Prostate gland (tissue), 2 donors: ENCODE measurements at regions not wholly inside any gene's neighbourhood (a gene's known extent, or its start where the extent isn't known, plus 50 kb on each side); places are given as distances from the start of the nearest gene placed in this dataset.

Experiments
- DNase-seq: peaks from one replicate; pipeline ENCODE4 v3.0.0-alpha.2; 2019; ENCODE audit warnings: low spot score
- H3K27ac ChIP-seq, 2 donors: fragments of 200-600 bp; sonication (generic); 2 replicates each; pipeline ENCODE4 v1.5.1; 2017 to 2019
- H3K27me3 ChIP-seq: fragments of 200-600 bp; sonication (generic); replicated peaks from 2 replicates; pipeline ENCODE4 v1.5.1; 2019; ENCODE audit not compliant: insufficient read depth
- H3K36me3 ChIP-seq, 2 donors: fragments of 200-600 bp; sonication (generic); 1 replicate in 1 of 2; 2 replicates in 1 of 2; pipeline versions ENCODE4 v1.5.1 to v1.8.1; 2017 to 2019
- H3K4me1 ChIP-seq: fragments of 200-600 bp; sonication (generic); replicated peaks from 2 replicates; pipeline ENCODE4 v1.5.1; 2019
- H3K4me3 ChIP-seq, 2 donors: fragments of 200-600 bp; sonication (generic); 2 replicates each; pipeline ENCODE4 v1.5.1; 2017 to 2019
- H3K9me3 ChIP-seq: fragments of 200-600 bp; sonication (generic); 2 replicates; pipeline ENCODE4 v1.5.1; 2017
- POLR2A ChIP-seq: fragments of 450-650 bp; IDR thresholded peaks from one replicate; pipeline ENCODE4 v1.6.1; 2016; ENCODE audit warnings: antibody characterized with exemption, mild to moderate bottlenecking
- POLR2AphosphoS5 ChIP-seq: sonication (generic); formaldehyde crosslinking; IDR thresholded peaks from one replicate; pipeline ENCODE4 v1.6.1; 2017; ENCODE audit warnings: antibody characterized with exemption
- WGBS: methylation state at CpG from one replicate; pipeline ENCODE4 v1.1.5; 2018; 5-methylcytosine and 5-hydroxymethylcytosine counted together
- intact Hi-C: fragments of 100-400 bp; cut with DNase I; formaldehyde crosslinking; loops from one replicate; pipeline ENCODE4 v1.14.2; 2022
- small RNA-seq, 2 donors: library from RNA; depleted of rRNA; stranded (forward); fragments of <200 nt; gene quantifications; one replicate each; pipeline ENCODE3, GENCODE V24; 2016
- TF ChIP-seq, protein P1 (sequence below), 4 experiments: fragments of 200-600 bp in 2 of 4; fragments of 450-650 bp in 2 of 4; sonication (generic) in 2 of 4; IDR thresholded peaks; 1 replicate in 3 of 4; 2 replicates in 1 of 4; pipeline ENCODE4 v1.5.1; 2016 to 2019; ENCODE audit warnings: antibody characterized with exemption in 4 of 4, mild to moderate bottlenecking in 2 of 4, moderate library complexity in 2 of 4

DNA sequence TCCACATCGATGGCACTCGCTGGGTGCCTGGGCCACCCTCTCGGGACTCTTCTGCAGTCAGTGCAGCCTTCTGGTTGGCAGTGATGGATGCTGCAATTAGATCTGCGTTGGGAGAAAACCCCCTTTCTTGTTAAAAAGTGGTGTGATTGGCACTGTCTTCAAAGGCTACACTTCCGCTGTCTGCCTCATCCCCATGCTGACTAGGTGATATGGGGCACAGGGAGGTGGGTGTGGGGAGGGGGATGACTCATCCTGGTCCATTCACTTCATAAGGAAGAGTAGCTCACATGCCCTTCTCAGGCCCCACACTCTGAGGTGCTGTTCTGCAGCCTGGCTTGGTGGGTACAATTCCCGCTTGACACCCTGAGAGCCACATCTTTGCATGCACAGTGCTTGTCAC lies 77.4 kb downstream of the THNSL2 start:
- Histone ChIP-seq H3K27me3 (no peaks in the 10 kb centered on the region), H3K27ac (no peak overlapping the region), H3K4me3 (no peak overlapping the region), H3K36me3 (no peaks in the 10 kb centered on the region), H3K4me1 (no peaks in the 10 kb centered on the region), H3K9me3 (no peaks in the 10 kb centered on the region)
- DNase-seq = no peak
- no peak for TF ChIP-seq POLR2A
- TF ChIP-seq POLR2AphosphoS5 = no peak
- TF ChIP-seq, protein P1, sequence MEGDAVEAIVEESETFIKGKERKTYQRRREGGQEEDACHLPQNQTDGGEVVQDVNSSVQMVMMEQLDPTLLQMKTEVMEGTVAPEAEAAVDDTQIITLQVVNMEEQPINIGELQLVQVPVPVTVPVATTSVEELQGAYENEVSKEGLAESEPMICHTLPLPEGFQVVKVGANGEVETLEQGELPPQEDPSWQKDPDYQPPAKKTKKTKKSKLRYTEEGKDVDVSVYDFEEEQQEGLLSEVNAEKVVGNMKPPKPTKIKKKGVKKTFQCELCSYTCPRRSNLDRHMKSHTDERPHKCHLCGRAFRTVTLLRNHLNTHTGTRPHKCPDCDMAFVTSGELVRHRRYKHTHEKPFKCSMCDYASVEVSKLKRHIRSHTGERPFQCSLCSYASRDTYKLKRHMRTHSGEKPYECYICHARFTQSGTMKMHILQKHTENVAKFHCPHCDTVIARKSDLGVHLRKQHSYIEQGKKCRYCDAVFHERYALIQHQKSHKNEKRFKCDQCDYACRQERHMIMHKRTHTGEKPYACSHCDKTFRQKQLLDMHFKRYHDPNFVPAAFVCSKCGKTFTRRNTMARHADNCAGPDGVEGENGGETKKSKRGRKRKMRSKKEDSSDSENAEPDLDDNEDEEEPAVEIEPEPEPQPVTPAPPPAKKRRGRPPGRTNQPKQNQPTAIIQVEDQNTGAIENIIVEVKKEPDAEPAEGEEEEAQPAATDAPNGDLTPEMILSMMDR (IDR thresholded peaks at IDR 0.05) = no peak
- intact Hi-C loops = no loop called here
- 71% methylated on average over 6 of the region's 6 CpGs for WGBS

DNA sequence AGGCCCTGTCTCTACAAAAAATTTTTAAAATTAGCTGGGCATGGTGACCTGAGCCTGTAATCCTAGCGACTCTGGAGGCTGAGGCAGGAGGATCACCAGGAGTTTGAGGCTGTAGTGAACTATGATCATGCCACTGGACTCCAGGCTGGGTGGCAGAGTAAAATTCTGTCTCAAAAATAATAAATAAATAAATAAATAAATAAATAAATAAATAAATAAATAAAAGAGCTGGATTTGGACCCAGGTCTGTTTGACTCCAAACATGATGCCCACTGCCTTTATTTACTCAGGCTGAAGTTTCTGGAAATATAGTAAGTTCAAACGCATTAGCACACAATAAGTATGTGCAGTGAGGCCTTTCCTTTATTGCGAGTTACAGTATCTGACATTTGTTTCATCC lies 75.0 kb downstream of the THNSL2 start:
- 90% methylated on average over 3 of the region's 3 CpGs for WGBS
- intact Hi-C loops = no loop called here

DNA sequence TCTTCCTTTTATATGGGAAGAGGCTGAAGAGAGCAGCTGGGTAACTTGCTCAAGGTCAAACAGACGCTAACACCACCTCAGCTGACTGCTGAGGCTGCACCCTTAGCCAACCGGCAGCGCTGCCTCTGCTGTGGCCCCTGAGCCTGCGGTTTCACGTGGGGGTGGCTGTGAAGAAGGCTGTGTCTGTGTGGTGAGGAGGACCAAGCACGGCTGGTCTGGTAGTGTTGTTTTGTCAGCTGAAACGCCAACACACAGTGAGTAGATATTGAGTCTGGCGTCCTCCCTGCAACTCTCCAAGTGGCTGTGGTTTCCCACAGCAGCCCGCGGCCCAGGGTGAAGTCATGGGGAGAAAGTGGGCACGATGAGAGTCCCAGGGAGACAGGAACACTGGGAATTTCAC lies 69.6 kb downstream of the THNSL2 start:
- H3K4me1 ChIP-seq = no peaks in the 10 kb centered on the region
- H3K9me3 ChIP-seq = no peaks in the 10 kb centered on the region
- DNase-seq = no peak
- H3K36me3 ChIP-seq = no peaks in the 10 kb centered on the region
- TF ChIP-seq POLR2A (no peak), POLR2AphosphoS5 (no peak)
- TF ChIP-seq, protein P1 (IDR thresholded peaks at IDR 0.05) = no peak
- no peaks in the 10 kb centered on the region for H3K27me3 ChIP-seq
- intact Hi-C loops = no loop called here
- no peak overlapping the region for H3K27ac ChIP-seq
- WGBS = 95% methylated on average over 11 of the region's 11 CpGs
- H3K4me3 ChIP-seq = no peak overlapping the region

More for the DNA sequence above, 75.0 kb downstream of the THNSL2 start:
- Histone ChIP-seq H3K4me1 (no peaks in the 10 kb centered on the region), H3K4me3 (no peak overlapping the region), H3K27me3 (no peaks in the 10 kb centered on the region), H3K27ac (no peak overlapping the region), H3K9me3 (no peaks in the 10 kb centered on the region), H3K36me3 (no peaks in the 10 kb centered on the region)
- TF ChIP-seq, protein P1 (IDR thresholded peaks at IDR 0.05) = no peak
- TF ChIP-seq POLR2A (no peak), POLR2AphosphoS5 (no peak)
- no peak for DNase-seq

DNA sequence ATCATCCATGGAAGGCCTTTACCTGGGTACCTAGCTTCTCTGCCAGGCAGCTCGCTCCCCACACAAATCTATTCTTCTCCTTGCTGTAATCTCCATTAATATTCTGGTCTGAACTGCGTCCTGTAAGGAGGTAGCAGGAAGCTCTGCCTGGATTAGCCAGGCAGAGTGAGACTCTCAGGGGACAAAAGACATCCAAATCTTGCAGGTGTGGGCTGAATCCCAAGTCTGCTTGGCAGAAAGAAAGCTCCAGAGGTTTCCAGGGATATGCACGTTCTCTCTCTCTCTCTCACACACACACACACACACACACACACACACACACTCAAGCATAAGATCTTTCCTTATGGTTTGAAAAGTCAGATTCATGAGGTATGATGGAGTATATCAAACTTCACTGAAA lies 66.5 kb downstream of the THNSL2 start:
- Histone ChIP-seq H3K36me3 (no peaks in the 10 kb centered on the region), H3K27ac (no peak overlapping the region), H3K27me3 (no peaks in the 10 kb centered on the region), H3K9me3 (no peaks in the 10 kb centered on the region), H3K4me3 (no peak overlapping the region), H3K4me1 (no peaks in the 10 kb centered on the region)
- no peak for DNase-seq
- TF ChIP-seq POLR2AphosphoS5 (no peak), POLR2A (no peak)
- WGBS = 46% methylated on average over 3 of the region's 3 CpGs
- intact Hi-C loops = no loop called here

Small RNA genes lying in the stretch of these regions (small RNA-seq; reads per million reads assigned to genes)
- gene RF00026 (0 reads per million in 2 donors), gene RNU6-1168P (0 reads per million in 2 donors)
